H1 (cell line): ENCODE measurements at regions not wholly inside any gene's neighbourhood (a gene's known extent, or its start where the extent isn't known, plus 50 kb on each side); places are given as distances from the start of the nearest gene placed in this dataset.

Experiments used
- CTCF ChIA-PET: fragments of 300-600 bp; sonication (Branson Sonifier 250); formaldehyde crosslinking; loops from one replicate; lab custom pipeline; 2021; ENCODE audit not compliant: partially characterized antibody; lab: Charles Lee
- POLR2A ChIA-PET: fragments of 300-600 bp; sonication (Branson Sonifier 250); formaldehyde crosslinking; loops from one replicate; lab custom pipeline; 2021; ENCODE audit warnings: inconsistent platforms; ENCODE audit not compliant: partially characterized antibody; lab: Charles Lee
- DNase-seq, 2 experiments: peaks; one replicate each; pipeline versions ENCODE4 v3.0.0 to v3.0.0-alpha.2; 2010 to 2022; ENCODE audit warnings: low spot score in 2 of 2, low read depth in 1 of 2, mixed read lengths in 1 of 2
- FAIRE-seq: peaks from 2 replicates; lab custom pipeline; 2011; peaks lifted over from hg19 to GRCh38; lab: Jason Lieb, UNC
- H2AFZ ChIP-seq: 2 replicates; pipeline ENCODE4 v1.8.1; 2012; ENCODE audit warnings: low read length, inconsistent platforms
- H2AK5ac ChIP-seq: 2 replicates; pipeline ENCODE4 v1.6.1; 2013; ENCODE audit warnings: low read depth, low read length
- H2BK120ac ChIP-seq: replicated peaks from 2 replicates; pipeline ENCODE3; 2013; ENCODE audit warnings: low read depth, low read length, inconsistent platforms
- H2BK12ac ChIP-seq: 2 replicates; pipeline ENCODE4 v1.6.1; 2013; ENCODE audit warnings: low read depth, low read length
- H2BK15ac ChIP-seq: 2 replicates; pipeline ENCODE4 v1.6.1; 2013; ENCODE audit warnings: low read length
- H2BK20ac ChIP-seq: 2 replicates; pipeline ENCODE4 v1.6.1; 2013; ENCODE audit warnings: low read length
- H2BK5ac ChIP-seq: 2 replicates; pipeline ENCODE4 v1.6.1; 2013; ENCODE audit warnings: low read depth, low read length
- H3K14ac ChIP-seq: 2 replicates; pipeline ENCODE4 v1.6.1; 2013; ENCODE audit warnings: inconsistent platforms; ENCODE audit not compliant: insufficient read length
- H3K18ac ChIP-seq: 2 replicates; pipeline ENCODE4 v1.6.1; 2013; ENCODE audit warnings: low read length; ENCODE audit errors: extremely low read depth
- H3K23ac ChIP-seq: 2 replicates; pipeline ENCODE4 v1.6.1; 2013; ENCODE audit warnings: inconsistent platforms; ENCODE audit not compliant: insufficient read length
- H3K23me2 ChIP-seq: 2 replicates; pipeline ENCODE4 v1.6.1; 2013; ENCODE audit warnings: low read depth, low read length
- H3K27ac ChIP-seq: 2 replicates; pipeline ENCODE4 v1.6.1; 2011; ENCODE audit warnings: low read depth, low read length, inconsistent platforms
- H3K27me3 ChIP-seq, 4 experiments: replicated peaks in 1 of 4; 1 replicate in 1 of 4; 2 replicates in 3 of 4; pipeline versions ENCODE4 v1.6.1 to v1.8.1; 2011 to 2013; ENCODE audit warnings: low read length in 3 of 4, mild to moderate bottlenecking in 3 of 4, inconsistent platforms in 2 of 4, mixed read lengths in 2 of 4, moderate library complexity in 1 of 4; ENCODE audit not compliant: control insufficient read depth in 3 of 4, insufficient read depth in 3 of 4; ENCODE audit errors: extremely low read depth in 1 of 4
- H3K36me3 ChIP-seq, 4 experiments: 2 replicates each; pipeline versions ENCODE4 v1.6.1 to v1.8.1; 2011 to 2013; ENCODE audit warnings: mild to moderate bottlenecking in 4 of 4, low read length in 3 of 4, moderate library complexity in 2 of 4, control low read depth in 1 of 4, inconsistent platforms in 1 of 4; ENCODE audit not compliant: insufficient read depth in 4 of 4, control insufficient read depth in 2 of 4
- H3K4ac ChIP-seq: replicated peaks from 2 replicates; pipeline ENCODE3; 2013; ENCODE audit warnings: low read length, low read depth, mixed read lengths, inconsistent platforms; ENCODE audit not compliant: insufficient read length
- H3K4me1 ChIP-seq, 4 experiments: replicated peaks in 1 of 4; 1 replicate in 1 of 4; 2 replicates in 3 of 4; pipeline versions ENCODE4 v1.6.1 to v1.8.1; 2011 to 2013; ENCODE audit warnings: low read length in 3 of 4, inconsistent platforms in 2 of 4, mixed read lengths in 1 of 4; ENCODE audit not compliant: insufficient read depth in 4 of 4, control insufficient read depth in 3 of 4
- H3K4me2 ChIP-seq, 2 experiments: 2 replicates each; pipeline versions ENCODE4 v1.6.1 to v1.8.1; 2011 to 2013; ENCODE audit warnings: low read depth in 2 of 2, low read length in 2 of 2, control low read depth in 1 of 2, inconsistent platforms in 1 of 2, mild to moderate bottlenecking in 1 of 2; ENCODE audit not compliant: insufficient read depth in 1 of 2
- H3K4me3 ChIP-seq, 4 experiments: fragments of 200-600, 300-600 bp in 1 of 4; sonication (generic), shearing (Covaris generic), sonication (Bioruptor Twin) in 1 of 4; 2 replicates each; pipeline versions ENCODE4 v1.5.1 to v1.8.1; 2011 to 2016; ENCODE audit warnings: low read length in 4 of 4, low read depth in 3 of 4, control low read depth in 2 of 4, inconsistent platforms in 2 of 4, mild to moderate bottlenecking in 2 of 4, mixed read lengths in 1 of 4, moderate library complexity in 1 of 4; ENCODE audit not compliant: insufficient read depth in 2 of 4; ENCODE audit errors: extremely low read depth in 1 of 4
- H3K56ac ChIP-seq: replicated peaks from 2 replicates; pipeline ENCODE3; 2013; ENCODE audit warnings: low read depth, mild to moderate bottlenecking, mixed read lengths, low read length, inconsistent platforms; ENCODE audit not compliant: insufficient read length
- H3K79me1 ChIP-seq: 2 replicates; pipeline ENCODE4 v1.6.1; 2013; ENCODE audit warnings: low read depth, low read length, control low read depth
- H3K79me2 ChIP-seq, 2 experiments: 2 replicates each; pipeline versions ENCODE4 v1.6.1 to v1.8.1; 2012 to 2013; ENCODE audit warnings: low read length in 2 of 2, mild to moderate bottlenecking in 2 of 2, inconsistent platforms in 1 of 2; ENCODE audit not compliant: insufficient read depth in 2 of 2, control insufficient read depth in 1 of 2
- H3K9ac ChIP-seq, 4 experiments: replicated peaks in 1 of 4; 1 replicate in 1 of 4; 2 replicates in 3 of 4; pipeline versions ENCODE4 v1.6.1 to v1.8.1; 2011 to 2013; ENCODE audit warnings: low read depth in 3 of 4, low read length in 3 of 4, control low read depth in 2 of 4, mild to moderate bottlenecking in 2 of 4, moderate library complexity in 2 of 4, inconsistent platforms in 1 of 4; ENCODE audit errors: extremely low read depth in 1 of 4
- H3K9me3 ChIP-seq, 2 experiments: 2 replicates each; pipeline versions ENCODE4 v1.6.1 to v1.8.1; 2012 to 2013; ENCODE audit warnings: mild to moderate bottlenecking in 2 of 2, moderate library complexity in 2 of 2, control low read depth in 1 of 2, inconsistent platforms in 1 of 2, low read depth in 1 of 2, low read length in 1 of 2, mixed read lengths in 1 of 2; ENCODE audit not compliant: insufficient read depth in 2 of 2
- H4K20me1 ChIP-seq, 2 experiments: replicated peaks in 1 of 2; 2 replicates each; pipeline versions ENCODE3 to v1.8.1; 2011 to 2013; ENCODE audit warnings: inconsistent platforms in 2 of 2, low read length in 2 of 2, mild to moderate bottlenecking in 1 of 2; ENCODE audit not compliant: insufficient read depth in 2 of 2, control insufficient read depth in 1 of 2
- H4K5ac ChIP-seq: 2 replicates; pipeline ENCODE4 v1.6.1; 2013; ENCODE audit warnings: low read length, low read depth, mixed read lengths, inconsistent platforms; ENCODE audit not compliant: insufficient read length
- H4K8ac ChIP-seq: 2 replicates; pipeline ENCODE4 v1.8.0; 2013; ENCODE audit warnings: mild to moderate bottlenecking, moderate library complexity, low read length, inconsistent platforms; ENCODE audit not compliant: insufficient read depth; ENCODE audit errors: extremely low read depth
- H4K91ac ChIP-seq: replicated peaks from 2 replicates; pipeline ENCODE3; 2013; ENCODE audit warnings: low read length, mixed read lengths, inconsistent platforms; ENCODE audit not compliant: insufficient read length
- EP300 ChIP-seq, 2 experiments: IDR thresholded peaks; 1 replicate in 1 of 2; 2 replicates in 1 of 2; pipeline ENCODE4 v1.6.1; 2011 to 2012; ENCODE audit warnings: low read depth in 2 of 2, low read length in 2 of 2, mild to moderate bottlenecking in 2 of 2, borderline replicate concordance in 1 of 2, inconsistent platforms in 1 of 2, moderate library complexity in 1 of 2
- KDM4A ChIP-seq: IDR thresholded peaks from one replicate; pipeline ENCODE4 v1.7.1; 2012; ENCODE audit warnings: low read depth, mild to moderate bottlenecking, moderate library complexity, low read length, inconsistent platforms; ENCODE audit not compliant: severe bottlenecking
- RXRA ChIP-seq: IDR thresholded peaks from 2 replicates; pipeline ENCODE4 v1.6.1; 2011; ENCODE audit warnings: low read depth, mild to moderate bottlenecking, low read length, moderate library complexity; ENCODE audit not compliant: insufficient read depth
- TCF12 ChIP-seq: IDR thresholded peaks from 2 replicates; pipeline ENCODE4 v1.6.1; 2011; ENCODE audit warnings: low read depth, mild to moderate bottlenecking, low read length
- WGBS, 2 experiments: shearing (Covaris generic) in 1 of 2; methylation state at CpG; one replicate each; pipeline versions ENCODE4 v1.1.6 to v1.1.7; 2013 to 2015; ENCODE audit warnings: low lambda C conversion rate in 2 of 2, mixed read lengths in 2 of 2, inconsistent platforms in 1 of 2, low coverage in 1 of 2, missing lambda C conversion rate in 1 of 2; ENCODE audit not compliant: insufficient replicate concordance in 2 of 2, insufficient coverage in 1 of 2, insufficient read length in 1 of 2; ENCODE audit errors: extremely low coverage in 1 of 2, missing lambda C conversion rate in 1 of 2; 5-methylcytosine and 5-hydroxymethylcytosine counted together

- FAIRE-seq: no peak
- no peak overlapping the region for H2AK5ac ChIP-seq
- H2BK20ac ChIP-seq: no peak overlapping the region
- H3K27ac ChIP-seq: no peak overlapping the region
- DNase-seq: peak in 1 of 2 experiments; percentile 39
- H3K18ac ChIP-seq: no peak overlapping the region
- H3K23me2 ChIP-seq: peaks cover 2% of the 10 kb centered on the region; the same call in 1 of the 2 replicates
- H3K4me1 ChIP-seq: peaks cover 0 to 16% (median 10%) of the 10 kb centered on the region in 4 experiments; a peak in 4 of 7 replicates
- H2AFZ ChIP-seq: no peak overlapping the region
- no peak overlapping the region for H3K4ac ChIP-seq
- no peak overlapping the region for H4K5ac ChIP-seq
- no peak overlapping the region for H2BK120ac ChIP-seq
- H4K20me1 ChIP-seq: no peaks in the 10 kb centered on the region
- no peak overlapping the region for H3K14ac ChIP-seq
- H3K9ac ChIP-seq: no peak overlapping the region
- TF ChIP-seq RXRA: no peak
- no peak for TF ChIP-seq TCF12
- no peak for TF ChIP-seq KDM4A
- TF ChIP-seq EP300 (IDR thresholded peaks at IDR 0.05; ENCODE audit: borderline replicate concordance in 1 of 2, low read depth in 2 of 2, low read length in 2 of 2): no peak
- no peak overlapping the region for H3K4me3 ChIP-seq
- no peaks in the 10 kb centered on the region for H3K79me1 ChIP-seq
- CTCF ChIA-PET: interaction anchor here (1.1 to 4.8 kb wide), 4 partner anchors 10 to 44 kb away, joined by 3 to 17 read pairs (median 8); no protein-coding TSS in a partner anchor
- no peaks in the 10 kb centered on the region for H3K9me3 ChIP-seq
- H2BK5ac ChIP-seq: no peak overlapping the region
- POLR2A ChIA-PET: no interaction called here
- no peak overlapping the region for H3K4me2 ChIP-seq
- no peaks in the 10 kb centered on the region for H3K36me3 ChIP-seq
- H3K79me2 ChIP-seq: no peaks in the 10 kb centered on the region
- no peak overlapping the region for H3K56ac ChIP-seq
- H3K23ac ChIP-seq: no peak overlapping the region
- no peak overlapping the region for H4K91ac ChIP-seq
- H2BK12ac ChIP-seq: no peak overlapping the region
- 81% methylated on average over 4 of the region's 4 CpGs; no CpG with 5 or more reads in 1 of the 2 experiments for WGBS, 2 experiments
- H3K27me3 ChIP-seq: no peaks in the 10 kb centered on the region
- no peak overlapping the region for H2BK15ac ChIP-seq
- H4K8ac ChIP-seq: no peak overlapping the region
These were observed 130.8 kb upstream of the PRR20G start for GRCh38 chr3:127418560-127419147.
